CD4-positive, alpha-beta T cell (primary cell): ENCODE measurements at regions not wholly inside any gene's neighbourhood (a gene's known extent, or its start where the extent isn't known, plus 50 kb on each side); places are given as distances from the start of the nearest gene placed in this dataset.

Experiments used
- ATAC-seq: fragments of 200-7000 bp; cut with Tn5 transposase; one replicate; pipeline ENCODE4 v1.10.0; 2022; ENCODE audit warnings: mild to moderate bottlenecking; ENCODE audit not compliant: poor library complexity
- CTCF ChIA-PET: fragments of 350-600 bp; sonication (Branson Sonifier 250); formaldehyde crosslinking; loops from one replicate; lab custom pipeline; 2021; ENCODE audit warnings: antibody characterized with exemption, inconsistent platforms; lab: Charles Lee
- POLR2A ChIA-PET: fragments of 350-600 bp; sonication (Branson Sonifier 250); formaldehyde crosslinking; loops from one replicate; lab custom pipeline; 2021; ENCODE audit warnings: antibody characterized with exemption, inconsistent platforms; lab: Charles Lee
- DNase-seq, 14 experiments: peaks; one replicate each; pipeline ENCODE4 v3.0.0-alpha.2; 2013 to 2020; ENCODE audit warnings: mixed read lengths in 2 of 14
- H3K27ac ChIP-seq, 2 donors: one replicate each; pipeline versions ENCODE4 v1.5.1 to v1.7.0; 2013; ENCODE audit warnings: low read length in 2 of 2, low read depth in 1 of 2, mild to moderate bottlenecking in 1 of 2
- H3K27me3 ChIP-seq, 2 experiments: 1 replicate in 1 of 2; 2 replicates in 1 of 2; pipeline versions ENCODE4 v1.6.1 to v1.7.0; 2013; ENCODE audit warnings: low read length in 2 of 2, control low read depth in 1 of 2, mild to moderate bottlenecking in 1 of 2, moderate library complexity in 1 of 2; ENCODE audit not compliant: insufficient read depth in 2 of 2, control insufficient read depth in 1 of 2
- H3K36me3 ChIP-seq: one replicate; pipeline ENCODE4 v1.6.1; 2013; ENCODE audit warnings: low read length, control low read depth; ENCODE audit not compliant: insufficient read depth
- H3K4me1 ChIP-seq: one replicate; pipeline ENCODE4 v1.6.1; 2013; ENCODE audit warnings: low read length, control low read depth; ENCODE audit not compliant: insufficient read depth
- H3K4me3 ChIP-seq: one replicate; pipeline ENCODE4 v1.5.1; 2013; ENCODE audit warnings: mild to moderate bottlenecking, low read length, moderate library complexity
- H3K9me3 ChIP-seq, 2 experiments: 1 replicate in 1 of 2; 2 replicates in 1 of 2; pipeline versions ENCODE4 v1.6.1 to v1.7.0; 2013; ENCODE audit warnings: low read length in 2 of 2, mild to moderate bottlenecking in 2 of 2, control low read depth in 1 of 2, moderate library complexity in 1 of 2; ENCODE audit not compliant: control insufficient read depth in 1 of 2, insufficient read depth in 1 of 2
- H3K27ac Mint-ChIP-seq: one replicate; pipeline ENCODE4 v1.8.0; 2020; ENCODE audit warnings: mixed read lengths
- H3K27me3 Mint-ChIP-seq: one replicate; pipeline ENCODE4 v1.8.0; 2021; ENCODE audit warnings: mixed read lengths
- H3K36me3 Mint-ChIP-seq: one replicate; pipeline ENCODE4 v1.8.0; 2021; ENCODE audit warnings: low read depth, mixed read lengths
- H3K4me1 Mint-ChIP-seq: one replicate; pipeline ENCODE4 v1.8.0; 2021; ENCODE audit warnings: low read depth, mixed read lengths
- H3K4me3 Mint-ChIP-seq: one replicate; pipeline ENCODE4 v1.8.0; 2020; ENCODE audit warnings: mild to moderate bottlenecking, mixed read lengths
- H3K9me3 Mint-ChIP-seq: one replicate; pipeline ENCODE4 v1.8.0; 2020; ENCODE audit warnings: mixed read lengths
- CTCF ChIP-seq: fragments of 200-600 bp; IDR thresholded peaks from one replicate; pipeline ENCODE4 v1.8.0; 2022; ENCODE audit warnings: antibody characterized with exemption, mild to moderate bottlenecking
- intact Hi-C, 2 experiments: fragments of 100-400 bp; cut with DNase I in 1 of 2; cut with micrococcal nuclease in 1 of 2; formaldehyde crosslinking; loops; one replicate each; pipeline versions ENCODE4 v1.15.1 to v1.9.0; 2023 to 2025; cut with DNase I, micrococcal nuclease

GRCh38 chr7:110281362-110281761, 809.6 kb upstream of the LRRN3 start:
- CTCF ChIA-PET, result no interaction called here
- intact Hi-C loops, result no loop called here

GRCh38 chr7:110283056-110283455, 807.9 kb upstream of the LRRN3 start:
- no peak overlapping the region for H3K4me3 Mint-ChIP-seq
- no peaks in the 10 kb centered on the region for H3K36me3 ChIP-seq
- ATAC-seq (no peak), DNase-seq (no peak)
- no peaks in the 10 kb centered on the region for H3K4me1 ChIP-seq
- no peaks in the 10 kb centered on the region for H3K9me3 ChIP-seq
- H3K4me3 ChIP-seq, result no peak overlapping the region
- ChIA-PET POLR2A (no interaction called here), CTCF (no interaction called here)
- H3K36me3 Mint-ChIP-seq, result no peaks in the 10 kb centered on the region
- no peak overlapping the region for H3K27ac Mint-ChIP-seq
- H3K27me3 ChIP-seq, result no peaks in the 10 kb centered on the region
- no peak for TF ChIP-seq CTCF
- no peaks in the 10 kb centered on the region for H3K27me3 Mint-ChIP-seq
- intact Hi-C loops, result no loop called here
- no peaks in the 10 kb centered on the region for H3K9me3 Mint-ChIP-seq
- no peak overlapping the region for H3K27ac ChIP-seq
- no peaks in the 10 kb centered on the region for H3K4me1 Mint-ChIP-seq

More at GRCh38 chr7:110281362-110281761, 809.6 kb upstream of the LRRN3 start:
- POLR2A ChIA-PET, result no interaction called here
- Histone ChIP-seq H3K27ac (no peak overlapping the region), H3K27me3 (no peaks in the 10 kb centered on the region), H3K9me3 (no peaks in the 10 kb centered on the region), H3K4me1 (no peaks in the 10 kb centered on the region), H3K36me3 (no peaks in the 10 kb centered on the region), H3K4me3 (no peak overlapping the region)
- Mint-ChIP-seq H3K4me1 (no peaks in the 10 kb centered on the region), H3K27me3 (no peaks in the 10 kb centered on the region), H3K4me3 (no peak overlapping the region), H3K36me3 (no peaks in the 10 kb centered on the region), H3K27ac (no peak overlapping the region), H3K9me3 (no peaks in the 10 kb centered on the region)
- TF ChIP-seq CTCF, result no peak
- DNase-seq (no peak), ATAC-seq (no peak)

GRCh38 chr7:110291430-110291829, 799.5 kb upstream of the LRRN3 start:
- ChIA-PET CTCF (no interaction called here), POLR2A (no interaction called here)
- no peaks in the 10 kb centered on the region for H3K36me3 ChIP-seq
- DNase-seq, result no peak
- H3K27ac ChIP-seq, result no peak overlapping the region
- TF ChIP-seq CTCF, result no peak
- Mint-ChIP-seq H3K4me1 (no peaks in the 10 kb centered on the region), H3K36me3 (no peaks in the 10 kb centered on the region), H3K9me3 (no peaks in the 10 kb centered on the region), H3K4me3 (no peak overlapping the region), H3K27ac (no peak overlapping the region), H3K27me3 (no peaks in the 10 kb centered on the region)
- H3K4me1 ChIP-seq, result no peaks in the 10 kb centered on the region
- no peaks in the 10 kb centered on the region for H3K27me3 ChIP-seq
- H3K4me3 ChIP-seq, result no peak overlapping the region
- intact Hi-C loops, result no loop called here
- H3K9me3 ChIP-seq, result no peaks in the 10 kb centered on the region
- no peak for ATAC-seq
